Nephron progenitor cell (in vitro differentiated cells): ENCODE measurements at regions not wholly inside any gene's neighbourhood (a gene's known extent, or its start where the extent isn't known, plus 50 kb on each side); places are given as distances from the start of the nearest gene placed in this dataset.
A peak's percentile ranks its signal among the peaks of the same experiment; 100 is the strongest.

Experiments used
- DNase-seq: peaks from one replicate; pipeline ENCODE4 v3.0.0; 2021
- H3K27ac Mint-ChIP-seq: 2 replicates; pipeline ENCODE4 v1.8.0; 2021; ENCODE audit warnings: mild to moderate bottlenecking, moderate library complexity, mixed read lengths
- H3K27me3 Mint-ChIP-seq: 2 replicates; pipeline ENCODE4 v1.8.0; 2021; ENCODE audit warnings: mild to moderate bottlenecking, low read depth, mixed read lengths; ENCODE audit not compliant: poor library complexity
- H3K36me3 Mint-ChIP-seq: 2 replicates; pipeline ENCODE4 v1.8.0; 2021; ENCODE audit warnings: low read depth, mixed read lengths
- H3K4me1 Mint-ChIP-seq: 2 replicates; pipeline ENCODE4 v1.8.0; 2021; ENCODE audit warnings: mixed read lengths
- H3K4me3 Mint-ChIP-seq: 2 replicates; pipeline ENCODE4 v1.8.0; 2021; ENCODE audit warnings: mild to moderate bottlenecking, moderate library complexity, mixed read lengths
- H3K9me3 Mint-ChIP-seq: 2 replicates; pipeline ENCODE4 v1.8.0; 2021; ENCODE audit warnings: mild to moderate bottlenecking, moderate library complexity, mixed read lengths
- TF ChIP-seq, protein P1 (sequence below): fragments of 200-600 bp; sonication (generic); IDR thresholded peaks from 2 replicates; pipeline ENCODE4 v1.5.0; 2021; ENCODE audit warnings: antibody characterized with exemption

- H3K4me3 Mint-ChIP-seq, result no peak overlapping the region
- H3K36me3 Mint-ChIP-seq, result no peaks in the 10 kb centered on the region
- peaks cover 9% of the 10 kb centered on the region for H3K4me1 Mint-ChIP-seq
- DNase-seq, result no peak
- TF ChIP-seq, protein P1, sequence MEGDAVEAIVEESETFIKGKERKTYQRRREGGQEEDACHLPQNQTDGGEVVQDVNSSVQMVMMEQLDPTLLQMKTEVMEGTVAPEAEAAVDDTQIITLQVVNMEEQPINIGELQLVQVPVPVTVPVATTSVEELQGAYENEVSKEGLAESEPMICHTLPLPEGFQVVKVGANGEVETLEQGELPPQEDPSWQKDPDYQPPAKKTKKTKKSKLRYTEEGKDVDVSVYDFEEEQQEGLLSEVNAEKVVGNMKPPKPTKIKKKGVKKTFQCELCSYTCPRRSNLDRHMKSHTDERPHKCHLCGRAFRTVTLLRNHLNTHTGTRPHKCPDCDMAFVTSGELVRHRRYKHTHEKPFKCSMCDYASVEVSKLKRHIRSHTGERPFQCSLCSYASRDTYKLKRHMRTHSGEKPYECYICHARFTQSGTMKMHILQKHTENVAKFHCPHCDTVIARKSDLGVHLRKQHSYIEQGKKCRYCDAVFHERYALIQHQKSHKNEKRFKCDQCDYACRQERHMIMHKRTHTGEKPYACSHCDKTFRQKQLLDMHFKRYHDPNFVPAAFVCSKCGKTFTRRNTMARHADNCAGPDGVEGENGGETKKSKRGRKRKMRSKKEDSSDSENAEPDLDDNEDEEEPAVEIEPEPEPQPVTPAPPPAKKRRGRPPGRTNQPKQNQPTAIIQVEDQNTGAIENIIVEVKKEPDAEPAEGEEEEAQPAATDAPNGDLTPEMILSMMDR, result no peak
- H3K27me3 Mint-ChIP-seq, result no peaks in the 10 kb centered on the region
- H3K27ac Mint-ChIP-seq, result peak overlapping the region; percentile 7
- H3K9me3 Mint-ChIP-seq, result no peaks in the 10 kb centered on the region
These were observed 323.4 kb downstream of the PCDH7 start for GRCh38 chr4:31043382-31044062.

- no peak for DNase-seq
- no peak overlapping the region for H3K27ac Mint-ChIP-seq
These were observed 325.0 kb downstream of the PCDH7 start for GRCh38 chr4:31045151-31045550.

DNA sequence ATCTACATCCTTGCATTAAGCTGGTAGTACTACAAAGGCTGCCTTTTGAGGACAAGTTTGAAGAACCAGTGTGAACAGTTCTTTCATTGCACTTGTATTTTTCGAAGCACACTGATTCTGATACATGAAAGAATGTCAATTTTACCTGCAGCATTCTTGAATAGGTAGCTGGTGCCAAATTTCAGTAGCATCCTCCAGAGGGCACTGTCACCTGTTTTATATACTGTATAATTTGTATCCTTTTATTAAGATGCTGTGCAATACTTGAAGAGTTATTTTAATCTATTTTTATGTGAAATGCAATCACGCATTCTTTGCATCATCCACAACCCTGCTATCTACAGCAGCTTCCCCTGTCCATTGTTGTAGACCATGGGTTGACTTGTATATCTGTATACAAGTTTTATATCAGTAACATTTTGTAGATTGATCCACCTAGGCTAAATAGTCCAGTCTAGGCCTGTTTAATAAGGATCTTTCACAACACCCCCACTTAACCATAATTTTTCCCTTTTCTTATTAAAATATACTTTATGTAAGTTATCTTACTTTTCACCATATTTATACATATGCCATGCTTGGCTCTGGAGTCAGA, 325.7 kb downstream of the PCDH7 start:
- H3K27me3 Mint-ChIP-seq, result no peaks in the 10 kb centered on the region
- no peaks in the 10 kb centered on the region for H3K36me3 Mint-ChIP-seq
- DNase-seq, result peak; percentile 3
- no peak overlapping the region for H3K4me3 Mint-ChIP-seq
- H3K4me1 Mint-ChIP-seq, result peaks cover 9% of the 10 kb centered on the region
- H3K27ac Mint-ChIP-seq, result no peak overlapping the region
- no peaks in the 10 kb centered on the region for H3K9me3 Mint-ChIP-seq
- TF ChIP-seq, protein P1, result peak; percentile 32

More at GRCh38 chr4:31045151-31045550, 325.0 kb downstream of the PCDH7 start:
- H3K27me3 Mint-ChIP-seq, result no peaks in the 10 kb centered on the region
- TF ChIP-seq, protein P1, result no peak
- no peak overlapping the region for H3K4me3 Mint-ChIP-seq
- no peaks in the 10 kb centered on the region for H3K36me3 Mint-ChIP-seq
- no peaks in the 10 kb centered on the region for H3K9me3 Mint-ChIP-seq
- H3K4me1 Mint-ChIP-seq, result peaks cover 9% of the 10 kb centered on the region

- Mint-ChIP-seq H3K9me3 (no peaks in the 10 kb centered on the region), H3K4me3 (no peak overlapping the region), H3K27ac (no peak overlapping the region), H3K27me3 (peaks cover 3% of the 10 kb centered on the region), H3K36me3 (no peaks in the 10 kb centered on the region), H3K4me1 (no peaks in the 10 kb centered on the region)
- DNase-seq, result no peak
- TF ChIP-seq, protein P1, result no peak
These were observed 331.0 kb downstream of the PCDH7 start for GRCh38 chr4:31051151-31051550.

GRCh38 chr4:31051565-31051964, 331.4 kb downstream of the PCDH7 start:
- no peaks in the 10 kb centered on the region for H3K9me3 Mint-ChIP-seq
- TF ChIP-seq, protein P1, result no peak
- no peak overlapping the region for H3K4me3 Mint-ChIP-seq
- H3K36me3 Mint-ChIP-seq, result no peaks in the 10 kb centered on the region
- peaks cover 3% of the 10 kb centered on the region for H3K27me3 Mint-ChIP-seq
- H3K4me1 Mint-ChIP-seq, result no peaks in the 10 kb centered on the region
- DNase-seq, result no peak
- no peak overlapping the region for H3K27ac Mint-ChIP-seq

- H3K27ac Mint-ChIP-seq, result no peak overlapping the region
- peaks cover 3% of the 10 kb centered on the region for H3K27me3 Mint-ChIP-seq
- H3K4me1 Mint-ChIP-seq, result no peaks in the 10 kb centered on the region
- TF ChIP-seq, protein P1, result no peak
- no peak for DNase-seq
- H3K36me3 Mint-ChIP-seq, result no peaks in the 10 kb centered on the region
- H3K9me3 Mint-ChIP-seq, result no peaks in the 10 kb centered on the region
- H3K4me3 Mint-ChIP-seq, result no peak overlapping the region
These were observed 332.4 kb downstream of the PCDH7 start for GRCh38 chr4:31052519-31052918.
